Hippocampal formation (tissue), 2 donors: ENCODE measurements at regions not wholly inside any gene's neighbourhood (a gene's known extent, or its start where the extent isn't known, plus 50 kb on each side); places are given as distances from the start of the nearest gene placed in this dataset.
A peak's percentile ranks its signal among the peaks of the same experiment; 100 is the strongest.

ENCODE experiments used
- DNase-seq, 2 donors: peaks; one replicate each; lab custom pipeline; 2025; lab: John Stamatoyannopoulos, UW

DNA sequence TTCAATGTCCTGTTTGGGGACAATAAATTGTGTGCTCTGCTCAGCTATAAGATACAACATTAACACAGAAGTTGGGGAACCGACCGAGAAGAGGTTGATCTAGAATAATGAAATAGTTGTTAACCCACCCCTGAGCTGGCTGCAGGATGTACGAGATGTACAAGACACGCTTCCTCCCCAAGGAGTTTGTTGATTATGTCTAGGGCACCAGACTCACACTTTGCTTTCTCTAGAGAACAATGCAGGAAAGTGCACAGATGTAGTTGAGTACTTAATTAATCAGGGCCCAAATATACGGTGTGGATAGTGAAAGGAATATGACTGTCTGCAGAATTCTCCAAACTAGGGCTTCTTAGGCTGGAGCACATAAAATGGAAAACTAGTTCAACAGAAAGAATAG lies 415.2 kb upstream of the TNP1 start:
- no peak for DNase-seq

DNA sequence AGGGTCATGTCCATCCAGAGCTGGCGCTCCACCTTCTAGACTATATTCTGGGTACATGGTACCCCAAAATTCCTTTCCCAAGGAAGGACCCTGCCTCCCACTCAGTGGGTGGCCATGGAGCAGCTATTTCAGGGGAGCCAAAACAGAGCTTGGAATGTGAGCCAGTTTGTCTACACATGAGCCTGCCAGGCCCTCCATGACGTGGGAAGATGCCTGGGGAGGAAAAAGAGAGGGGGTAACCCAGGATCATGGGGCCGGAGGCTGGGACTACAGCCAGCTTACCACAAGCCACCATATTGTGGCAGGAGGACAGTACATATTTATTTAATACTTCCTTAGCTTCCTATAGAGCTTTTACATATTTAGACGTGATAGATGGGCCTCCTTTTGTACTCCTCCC lies 414.7 kb upstream of the TNP1 start:
- no peak for DNase-seq

DNA sequence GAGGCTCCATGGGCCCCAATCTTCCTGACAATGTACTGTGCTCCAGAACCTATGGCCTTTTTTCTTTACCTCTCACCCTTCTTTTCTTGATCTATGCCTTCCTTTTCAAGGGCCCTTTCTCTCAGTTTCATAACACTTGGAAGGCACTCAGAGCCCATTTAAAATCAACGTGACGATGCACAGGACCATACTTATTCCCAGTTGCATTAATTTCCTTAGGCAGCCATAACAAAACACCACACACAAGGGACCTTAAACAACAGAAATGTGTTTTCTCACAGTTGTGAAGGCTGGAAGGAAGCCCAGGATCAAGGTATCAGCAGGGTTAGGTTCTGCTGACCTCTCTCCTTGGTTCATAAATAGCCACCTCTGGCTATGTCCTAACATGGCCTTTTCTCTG lies 414.0 kb upstream of the TNP1 start:
- DNase-seq = no peak

DNA sequence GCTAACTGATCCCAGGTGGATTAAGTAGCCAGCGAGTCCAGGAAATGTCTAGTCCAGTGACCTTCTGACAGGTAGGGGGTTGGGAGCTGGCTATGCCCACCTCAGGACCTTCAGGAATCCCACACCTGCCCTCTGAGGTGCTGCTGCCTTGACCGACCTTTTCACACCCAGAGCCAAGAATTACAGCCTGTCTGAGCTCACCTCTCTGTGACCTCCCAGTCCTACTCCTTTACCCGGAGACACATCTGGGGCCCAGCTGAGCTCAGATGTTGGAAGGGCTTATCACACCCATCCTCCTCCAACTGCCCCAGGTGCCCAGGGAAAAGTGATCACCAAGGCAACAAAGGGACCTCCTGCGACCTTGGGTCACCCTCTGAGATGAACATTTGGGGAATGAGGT lies 413.3 kb upstream of the TNP1 start:
- no peak for DNase-seq

DNA sequence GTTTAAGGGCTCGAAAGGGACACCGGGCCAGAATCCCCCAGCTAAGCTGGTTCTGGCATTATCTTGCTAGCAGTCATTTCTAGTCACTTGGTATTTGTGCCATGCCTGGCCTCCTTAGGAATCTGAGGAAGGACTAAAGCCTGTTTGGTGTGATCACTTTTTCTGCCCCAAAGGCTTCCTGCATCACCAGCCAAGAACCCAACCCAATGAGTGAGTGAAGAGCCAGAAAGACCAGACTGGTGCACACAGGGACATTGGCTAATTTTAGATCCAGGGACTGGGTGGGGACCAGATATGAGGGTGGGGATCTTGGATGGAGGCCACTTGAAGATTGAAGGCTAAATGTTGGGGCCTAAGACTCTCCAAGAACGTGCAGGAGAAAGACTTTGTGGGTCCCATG lies 411.9 kb upstream of the TNP1 start:
- DNase-seq = no peak

DNA sequence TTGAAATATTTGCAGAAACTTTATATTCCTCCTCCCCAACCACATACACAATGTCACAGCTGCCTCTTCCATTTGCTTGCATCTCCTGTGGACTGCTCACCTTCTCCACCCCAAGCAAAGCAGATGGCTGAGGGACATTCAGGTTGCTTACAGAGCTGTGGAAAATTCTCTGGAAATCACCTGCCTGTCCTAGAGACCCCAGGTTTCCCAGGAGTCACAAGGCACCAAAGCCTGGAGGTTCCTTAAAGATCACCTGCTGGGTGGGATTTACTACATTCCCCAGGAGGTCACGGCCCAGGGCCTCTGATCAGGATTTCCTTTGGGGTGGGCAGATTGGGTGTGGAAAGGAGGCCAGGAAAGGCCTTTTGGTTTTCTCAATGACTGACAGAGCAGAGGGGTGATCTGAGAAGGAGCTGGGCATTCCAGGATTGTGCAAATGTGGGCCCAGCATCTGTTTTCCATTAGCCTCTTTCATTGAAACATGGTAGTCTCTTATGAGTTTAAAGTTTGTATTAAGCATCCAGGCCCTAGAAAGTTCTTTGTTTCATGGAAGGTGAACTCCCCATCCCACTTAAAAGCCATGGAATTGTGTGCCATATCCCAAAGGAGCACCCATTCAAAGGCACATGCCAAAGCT lies 410.7 kb upstream of the TNP1 start:
- DNase-seq = no peak

DNA sequence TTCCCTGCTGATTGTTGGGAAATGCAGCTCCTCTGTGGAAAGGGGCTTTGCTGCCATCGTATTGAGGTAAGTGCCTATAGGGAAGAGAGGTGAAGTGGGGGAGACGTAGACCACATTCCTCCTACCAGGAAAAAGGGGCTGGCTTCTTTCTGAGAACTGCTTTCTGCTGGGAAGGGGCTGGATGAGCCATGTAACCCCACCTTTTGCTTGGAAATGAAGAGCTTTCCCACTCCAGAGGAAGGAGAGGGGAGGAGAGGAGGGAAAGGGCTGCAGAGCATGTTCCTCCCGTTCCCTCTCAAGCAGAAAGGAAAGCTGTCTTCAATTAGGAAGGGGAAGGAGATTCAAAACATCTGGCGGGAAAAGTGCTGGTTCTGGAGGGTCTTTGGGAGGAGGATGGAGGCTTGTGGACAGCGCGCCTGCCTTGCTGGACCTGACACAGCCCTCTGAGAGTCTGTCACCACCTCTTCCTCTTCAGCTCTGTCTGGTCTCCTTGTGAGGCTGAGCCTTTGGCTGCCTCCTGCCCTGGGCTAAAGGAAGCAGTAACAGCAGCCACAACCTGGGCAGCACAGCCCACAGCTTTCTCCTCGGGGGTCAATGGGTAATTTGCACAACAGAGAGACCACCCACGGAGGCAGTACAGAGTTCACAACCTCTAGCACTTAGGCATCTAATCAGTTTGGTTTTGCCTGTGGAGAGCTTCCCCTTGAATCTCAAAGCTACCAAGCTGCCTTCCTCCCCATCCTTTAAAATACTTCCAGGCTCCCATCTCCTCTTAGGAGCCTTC lies 410.0 kb upstream of the TNP1 start:
- DNase-seq = no peak

- no peak for DNase-seq
Measured at GRCh38 chr2:217268978-217269377, 409.1 kb upstream of the TNP1 start.

DNA sequence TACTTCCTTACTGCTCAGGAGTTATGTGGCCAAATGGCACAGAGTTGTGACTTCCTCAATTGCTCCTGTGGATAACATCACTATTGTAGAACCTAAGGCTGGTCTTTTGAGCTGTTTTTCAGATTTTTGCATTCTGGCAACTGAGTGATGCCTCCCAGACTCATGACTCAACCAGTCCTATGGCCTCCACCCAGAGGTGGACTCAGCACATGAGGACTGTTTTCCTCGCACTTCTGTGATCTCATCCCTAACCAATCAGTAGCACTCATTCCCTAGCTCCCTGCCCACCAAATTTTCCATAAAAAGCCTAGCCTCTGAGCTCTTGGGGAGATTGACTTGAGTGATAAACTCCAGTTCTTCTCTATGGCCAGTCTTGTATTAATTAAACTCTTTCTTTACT lies 407.9 kb upstream of the TNP1 start:
- DNase-seq = no peak

DNA sequence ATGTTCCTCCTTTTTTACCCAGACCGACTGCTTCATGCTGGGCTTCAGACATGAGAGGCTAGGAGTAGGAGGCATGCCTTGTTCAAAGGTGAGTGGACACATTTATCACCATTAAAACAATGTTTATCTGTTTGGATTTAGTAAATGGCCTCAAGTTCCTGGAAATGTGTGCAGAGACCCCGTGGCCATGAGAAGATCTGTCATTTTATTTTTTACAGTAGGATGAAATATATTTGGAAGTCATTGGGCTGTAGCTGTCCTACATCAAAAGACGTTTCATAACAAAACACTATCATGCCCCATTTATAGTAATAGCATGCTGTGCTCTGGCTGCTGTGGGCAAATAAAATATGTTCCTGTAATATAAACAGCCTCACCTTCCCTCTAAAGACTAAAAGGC lies 403.9 kb upstream of the TNP1 start:
- no peak for DNase-seq

- no peak for DNase-seq
Measured at GRCh38 chr2:217262911-217263310, 403.0 kb upstream of the TNP1 start.

- DNase-seq = no peak
Measured at GRCh38 chr2:217261452-217261851, 401.6 kb upstream of the TNP1 start.

DNA sequence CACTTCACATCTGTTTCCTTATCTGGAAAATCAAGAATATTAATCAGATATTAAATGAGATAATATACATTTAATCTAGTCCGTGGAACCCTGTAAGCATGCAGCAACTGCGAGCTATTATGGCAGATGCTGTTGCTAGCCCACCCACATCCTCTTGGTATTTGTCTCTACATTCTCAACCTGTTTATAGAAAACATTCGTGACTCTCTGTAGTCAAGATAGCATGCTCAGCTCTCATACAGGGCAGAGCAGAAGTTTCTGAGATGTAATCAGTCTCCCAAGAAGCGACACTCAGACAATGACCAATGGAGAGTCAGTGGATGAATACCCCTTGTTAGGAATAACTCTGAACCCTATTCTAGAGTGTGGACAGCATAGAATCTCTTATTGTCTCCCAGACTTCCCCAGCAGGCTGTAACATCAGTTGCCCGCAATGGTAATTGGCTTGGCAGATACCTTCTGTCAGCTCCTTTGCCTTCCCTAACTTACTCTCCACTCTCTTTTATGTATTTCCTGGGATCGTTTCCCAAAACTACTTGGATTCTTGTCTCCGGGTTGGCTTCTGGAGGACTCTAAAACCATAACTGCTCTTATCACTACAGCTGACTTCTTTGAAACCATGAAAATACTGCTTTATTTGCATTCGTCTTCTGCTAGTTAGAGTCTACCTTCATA lies 400.7 kb upstream of the TNP1 start:
- DNase-seq = no peak

DNA sequence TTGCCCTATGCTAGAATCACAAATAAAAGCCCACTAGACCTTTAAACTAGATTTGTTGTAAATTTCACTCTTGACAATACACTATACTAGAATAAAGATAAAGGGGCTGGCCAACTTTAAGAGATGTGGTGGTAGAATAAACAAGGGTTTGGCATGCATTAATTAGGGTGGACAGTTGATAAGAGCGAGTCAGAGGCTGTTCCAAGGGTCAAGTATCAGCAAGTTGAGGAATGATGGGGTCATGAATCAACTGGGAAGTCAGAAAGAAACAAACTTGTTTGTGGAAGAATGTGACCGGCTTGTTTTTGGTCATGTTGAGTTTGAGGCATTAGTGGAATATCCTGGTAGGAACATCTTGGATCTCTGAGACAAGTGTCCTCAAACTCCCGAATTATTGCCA lies 398.3 kb upstream of the TNP1 start:
- DNase-seq = no peak

- no peak for DNase-seq
Measured at GRCh38 chr2:217256251-217256650, 396.4 kb upstream of the TNP1 start.

DNA sequence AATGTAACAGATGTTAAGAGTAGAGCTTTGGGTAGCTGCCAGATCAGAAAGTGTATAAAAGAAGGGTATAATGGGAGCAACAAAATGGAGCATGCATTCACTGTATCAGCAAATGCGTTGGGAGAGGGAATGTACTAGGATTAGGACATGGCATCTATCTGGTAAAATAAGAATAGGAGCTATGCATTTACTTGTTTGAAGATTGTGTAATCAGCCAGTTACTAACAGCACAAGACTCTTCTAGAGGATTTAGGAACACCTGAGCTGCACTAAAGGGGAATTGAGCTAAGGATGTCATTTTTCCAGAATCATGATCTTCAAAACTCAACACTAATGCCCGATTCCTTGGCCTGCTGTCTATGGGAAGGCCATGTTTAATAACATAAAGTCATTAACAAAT lies 394.2 kb upstream of the TNP1 start:
- DNase-seq = no peak

DNA sequence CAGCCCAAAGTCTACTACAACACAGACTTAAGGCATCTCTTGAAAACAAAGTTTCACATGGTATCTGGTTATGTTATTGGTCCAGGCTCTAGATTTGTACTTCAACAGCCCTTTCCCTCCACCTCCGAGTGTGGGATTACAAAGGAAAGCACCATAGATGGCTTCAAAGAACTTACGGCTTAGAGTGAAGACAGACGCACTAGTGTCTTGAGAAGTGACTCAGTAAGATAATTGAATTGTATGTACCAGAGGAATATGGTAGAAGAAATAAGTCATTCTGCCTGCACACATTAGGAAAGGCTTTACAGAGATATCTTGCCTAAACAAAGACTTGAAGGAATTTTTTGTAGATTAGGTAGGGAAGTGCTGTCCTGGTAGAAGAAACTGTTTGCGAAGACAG lies 392.3 kb upstream of the TNP1 start:
- DNase-seq = no peak

GRCh38 chr2:217250013-217250524 lies 390.2 kb upstream of the TNP1 start:
- DNase-seq = no peak

DNA sequence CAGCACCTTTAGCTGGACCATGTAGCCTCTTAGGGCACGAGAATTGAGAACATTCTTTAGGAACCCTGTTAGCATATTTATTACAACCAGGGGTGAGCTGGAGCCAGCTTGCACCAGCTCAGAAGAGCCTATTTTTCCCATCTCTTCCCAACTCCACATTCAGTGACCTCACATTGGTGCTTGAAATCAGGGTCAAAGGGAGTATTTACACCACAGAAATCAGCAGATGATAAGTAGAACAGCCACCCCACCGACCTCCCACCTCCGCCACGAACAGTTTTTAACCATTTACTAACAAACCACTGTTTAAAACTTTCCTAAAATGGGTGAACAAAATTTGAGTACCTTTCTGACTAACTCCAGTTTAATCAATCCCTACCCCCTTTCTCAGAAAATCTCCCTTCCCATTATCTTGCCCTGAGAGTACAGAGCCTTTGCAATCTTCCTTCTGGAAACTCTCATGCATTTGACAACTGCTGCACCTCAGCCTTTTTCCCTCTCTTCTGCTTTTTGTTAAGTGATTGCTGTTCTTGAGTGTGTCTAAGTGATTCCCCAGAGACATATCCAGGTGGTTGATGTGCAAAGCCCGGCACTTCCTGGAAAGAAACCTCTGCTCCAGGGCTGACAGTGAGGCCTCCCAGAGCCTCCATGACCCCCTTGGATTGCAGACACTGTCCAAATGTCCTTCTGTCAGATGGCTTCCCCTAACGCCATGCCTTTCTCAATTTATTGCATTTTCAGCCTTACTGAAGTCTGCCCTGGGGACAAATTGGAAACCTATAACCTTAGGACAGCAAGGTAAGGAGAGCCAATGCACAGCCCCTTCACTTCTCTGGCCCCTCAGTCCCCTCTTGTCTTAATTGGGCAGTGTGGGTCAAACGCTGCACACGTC lies 389.5 kb upstream of the TNP1 start:
- no peak for DNase-seq

DNA sequence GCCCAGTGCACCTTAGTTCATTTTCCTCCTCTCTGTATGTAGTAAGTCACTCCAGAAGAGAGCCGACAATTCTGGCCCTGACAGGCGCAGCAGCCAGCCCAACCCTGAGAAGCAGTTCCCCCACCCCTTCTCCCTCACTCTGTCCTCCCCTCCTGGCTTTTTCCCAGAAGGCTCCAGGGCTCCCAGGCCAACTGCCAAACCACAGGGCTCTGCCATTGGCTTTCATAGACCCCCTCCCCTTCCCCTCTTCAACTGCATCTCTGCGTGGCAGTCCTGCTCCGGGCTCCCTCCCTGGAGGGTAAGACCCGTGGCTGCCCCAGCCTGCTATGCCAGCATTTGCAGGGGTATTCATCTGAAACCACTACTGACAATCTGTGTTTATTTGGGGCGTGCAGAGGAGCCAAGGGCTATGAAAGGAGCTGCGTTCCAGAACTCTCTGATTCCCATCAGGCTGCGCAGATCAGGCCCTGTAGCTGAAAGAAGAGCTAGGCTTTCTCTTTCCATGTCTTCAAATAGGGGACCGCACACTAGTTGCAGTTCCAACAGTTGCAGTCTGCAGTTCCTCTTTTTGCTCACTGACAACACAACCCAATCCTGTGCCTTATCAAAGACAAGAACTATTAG lies 388.6 kb upstream of the TNP1 start:
- DNase-seq = peak; percentile 78 to 81

GRCh38 chr2:217247476-217247875 lies 387.6 kb upstream of the TNP1 start:
- DNase-seq = no peak

DNA sequence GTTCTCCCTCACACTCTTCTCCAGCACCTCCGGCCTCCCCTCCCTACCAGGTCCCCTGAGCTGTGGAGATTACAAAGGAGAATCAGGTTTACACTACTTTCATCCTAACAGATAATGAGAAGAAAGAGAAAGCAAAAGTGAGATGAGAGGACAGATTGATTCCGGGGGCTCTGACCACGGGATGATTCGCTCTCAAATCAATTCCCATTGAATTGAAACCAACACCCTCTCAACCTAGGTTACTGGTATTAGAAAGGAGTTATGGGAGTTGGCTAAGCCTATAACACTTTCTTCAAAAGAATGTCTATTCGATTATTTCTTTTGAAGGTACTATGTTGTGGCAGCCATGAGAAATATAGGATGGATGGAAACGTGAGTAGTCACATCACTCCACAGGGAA lies 386.2 kb upstream of the TNP1 start:
- no peak for DNase-seq
